ENCODE measurements at regions not wholly inside any gene's neighbourhood (a gene's known extent, or its start where the extent isn't known, plus 50 kb on each side); places are given as distances from the start of the nearest gene placed in this dataset.
"Not testable (repeated sequence)": the region's sequence is repeated elsewhere in the genome, so short reads cannot be mapped to it uniquely, and the experiment has no call there.

DNA sequence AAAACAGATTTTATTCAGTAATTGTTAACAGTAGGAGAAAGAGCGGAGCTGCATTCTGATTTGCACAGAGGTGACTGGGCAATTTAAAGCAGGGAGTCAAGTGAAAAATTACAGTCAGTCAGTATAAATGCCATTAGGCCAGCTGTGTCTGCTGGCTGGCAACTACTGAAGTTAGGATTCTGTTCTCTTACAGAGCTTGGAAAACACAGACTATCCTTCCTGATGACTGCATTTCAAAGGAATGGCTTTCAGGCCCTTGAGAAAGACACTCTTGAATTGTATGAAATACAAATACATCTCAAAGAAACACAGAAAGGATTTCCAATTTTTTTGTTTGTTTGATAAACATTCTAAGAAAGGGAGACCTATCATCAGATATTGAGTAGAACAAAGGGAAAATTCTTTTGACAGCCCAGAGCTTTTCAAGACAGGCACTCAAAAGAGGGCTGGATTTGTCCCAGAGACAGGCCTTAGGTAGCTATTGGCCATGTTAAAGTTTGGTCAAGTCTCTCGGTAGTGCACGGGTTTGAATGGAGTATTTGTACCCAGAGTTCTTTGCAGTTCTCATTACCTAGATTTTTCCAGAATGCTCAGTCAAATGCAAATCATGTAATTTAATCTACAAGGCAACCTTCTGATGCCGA is 551.2 kb upstream of the CCDC54 start:
- in situ Hi-C loops (cut with MboI; ENCODE audit: low sequenced_read_pairs): no loop called here

DNA sequence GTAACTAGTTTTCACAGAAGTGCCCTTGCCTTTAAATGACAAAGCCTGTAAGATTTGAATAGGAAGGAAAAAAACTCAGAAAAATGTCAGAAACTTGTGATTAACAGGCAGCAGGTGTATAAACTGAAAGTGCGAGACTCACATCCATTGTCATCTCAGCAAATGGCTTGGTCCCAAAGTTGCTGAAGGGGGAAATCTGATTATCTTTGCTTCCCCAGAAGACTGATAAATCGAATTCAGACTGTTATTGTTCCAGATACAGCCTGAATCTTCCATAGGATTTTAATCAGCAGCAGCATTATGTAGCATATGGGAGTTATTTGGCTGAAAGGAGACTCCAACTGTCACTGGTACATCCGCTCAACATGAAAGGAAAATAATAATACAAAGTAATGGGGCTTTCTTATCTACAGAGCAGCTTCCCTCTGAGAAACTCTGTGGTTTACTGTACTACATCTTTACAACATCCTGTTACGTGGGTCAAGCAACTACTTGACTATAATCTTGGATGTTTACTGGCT is 550.4 kb upstream of the CCDC54 start:
- in situ Hi-C loops (cut with MboI; ENCODE audit: low sequenced_read_pairs): no loop called here

DNA sequence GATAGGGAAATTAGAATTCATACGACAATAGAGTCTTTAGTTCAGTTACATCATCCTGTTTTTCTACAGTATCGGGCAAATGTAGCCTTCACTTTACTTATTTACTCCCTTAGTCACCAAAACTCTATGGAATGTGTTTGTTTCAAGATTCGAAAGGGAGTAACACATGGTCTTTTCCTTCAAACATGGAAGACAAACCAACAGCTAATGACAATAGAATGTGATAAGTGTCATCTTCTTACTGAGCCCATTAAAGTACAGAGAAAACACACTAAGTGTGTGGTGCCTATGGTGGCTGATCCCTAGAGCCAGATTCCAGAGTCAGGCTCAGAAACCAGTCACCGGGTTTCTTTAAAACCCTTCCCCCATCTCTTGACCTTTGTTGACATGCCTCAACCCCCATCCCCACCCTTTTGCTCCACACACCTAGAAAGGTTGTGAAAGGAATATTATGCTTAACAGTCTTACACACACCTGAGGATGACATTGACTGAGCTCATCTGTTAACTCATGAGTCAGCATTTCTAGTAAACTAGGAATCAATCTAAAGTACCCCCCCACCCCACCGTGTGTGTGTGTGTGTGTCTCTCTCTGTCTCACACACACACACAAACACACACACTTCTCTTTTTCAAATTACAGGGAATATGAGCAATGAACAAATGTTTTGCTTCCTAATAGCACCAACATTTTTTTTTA is 549.6 kb upstream of the CCDC54 start:
- in situ Hi-C loops (cut with MboI; ENCODE audit: low sequenced_read_pairs): no loop called here

DNA sequence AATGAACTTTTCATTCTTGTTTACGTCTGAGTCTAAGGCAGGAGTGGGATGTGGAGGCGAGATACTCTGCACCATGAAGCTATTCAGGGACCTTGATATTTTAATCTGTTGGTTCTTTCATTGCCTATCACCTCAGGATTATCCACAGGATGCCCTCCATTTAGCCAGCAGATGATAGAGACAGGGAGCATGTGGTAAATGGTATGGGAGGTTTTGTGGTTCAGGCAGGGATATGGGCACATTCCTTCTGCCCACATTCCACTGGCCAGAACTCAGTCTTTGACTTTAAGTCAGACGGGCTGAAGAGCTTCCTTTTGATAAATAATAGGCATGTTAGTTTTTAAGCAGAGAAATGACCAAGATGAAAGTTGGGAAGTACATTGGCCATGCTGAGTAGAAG is 548.0 kb upstream of the CCDC54 start:
- in situ Hi-C loops (cut with MboI; ENCODE audit: low sequenced_read_pairs): no loop called here

DNA sequence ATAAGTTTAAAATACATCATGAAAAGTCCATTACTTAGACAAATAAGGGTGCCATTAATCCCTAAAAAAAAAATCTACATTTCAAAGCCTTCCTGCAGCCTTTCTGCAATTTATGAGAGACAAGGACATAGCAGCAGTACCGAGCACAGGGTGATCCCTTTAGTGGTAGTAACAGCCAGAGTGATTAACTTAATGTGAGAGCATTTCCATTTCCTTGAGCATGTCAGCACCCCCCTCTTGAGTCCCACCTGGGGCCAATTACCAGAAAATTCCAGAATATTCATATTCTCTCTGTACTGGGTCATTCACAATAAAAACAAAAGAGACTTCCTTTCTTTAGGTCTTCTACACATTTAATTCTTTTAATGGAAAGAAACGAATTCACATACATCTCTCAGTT is 546.9 kb upstream of the CCDC54 start:
- in situ Hi-C loops (cut with MboI; ENCODE audit: low sequenced_read_pairs): no loop called here

DNA sequence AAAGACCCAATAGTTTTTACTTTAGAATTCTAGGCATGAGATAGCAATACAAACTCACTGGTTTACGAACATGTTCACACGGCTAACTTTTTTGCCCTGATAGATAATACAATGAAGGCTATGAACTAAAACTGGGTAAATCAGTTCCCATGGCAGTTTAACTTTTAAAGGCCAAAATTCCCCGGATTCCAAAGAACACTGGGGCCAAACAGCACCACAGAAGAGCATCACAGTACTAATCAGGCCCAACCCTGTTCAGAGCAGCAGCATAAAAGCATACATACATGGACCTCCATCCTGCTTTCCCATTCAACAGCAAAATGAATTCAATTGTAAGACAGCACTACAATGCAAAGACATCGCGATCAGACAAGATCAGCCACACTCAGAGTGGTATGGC is 540.3 kb upstream of the CCDC54 start:
- in situ Hi-C loops (cut with MboI; ENCODE audit: low sequenced_read_pairs): no loop called here

DNA sequence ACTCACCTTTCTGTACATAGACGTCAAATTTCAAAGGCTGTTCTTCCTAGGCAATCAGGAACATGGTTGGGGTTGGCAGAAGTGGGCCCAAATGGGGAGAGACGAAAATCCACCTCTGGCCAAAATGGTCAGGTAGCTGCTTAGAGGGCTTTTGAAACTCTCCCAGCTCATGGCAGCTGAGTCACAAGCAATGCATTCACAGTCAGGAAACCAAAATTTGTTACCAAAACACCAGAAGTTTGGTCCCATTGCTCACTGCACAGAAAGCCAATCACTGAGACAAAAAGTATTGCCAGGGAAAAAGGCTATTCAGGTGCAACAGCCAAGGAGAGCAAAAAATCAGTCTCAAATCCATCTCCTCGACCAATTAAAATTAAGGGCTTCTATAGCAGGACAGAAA is 539.6 kb upstream of the CCDC54 start:
- in situ Hi-C loops (cut with MboI; ENCODE audit: low sequenced_read_pairs): no loop called here

DNA sequence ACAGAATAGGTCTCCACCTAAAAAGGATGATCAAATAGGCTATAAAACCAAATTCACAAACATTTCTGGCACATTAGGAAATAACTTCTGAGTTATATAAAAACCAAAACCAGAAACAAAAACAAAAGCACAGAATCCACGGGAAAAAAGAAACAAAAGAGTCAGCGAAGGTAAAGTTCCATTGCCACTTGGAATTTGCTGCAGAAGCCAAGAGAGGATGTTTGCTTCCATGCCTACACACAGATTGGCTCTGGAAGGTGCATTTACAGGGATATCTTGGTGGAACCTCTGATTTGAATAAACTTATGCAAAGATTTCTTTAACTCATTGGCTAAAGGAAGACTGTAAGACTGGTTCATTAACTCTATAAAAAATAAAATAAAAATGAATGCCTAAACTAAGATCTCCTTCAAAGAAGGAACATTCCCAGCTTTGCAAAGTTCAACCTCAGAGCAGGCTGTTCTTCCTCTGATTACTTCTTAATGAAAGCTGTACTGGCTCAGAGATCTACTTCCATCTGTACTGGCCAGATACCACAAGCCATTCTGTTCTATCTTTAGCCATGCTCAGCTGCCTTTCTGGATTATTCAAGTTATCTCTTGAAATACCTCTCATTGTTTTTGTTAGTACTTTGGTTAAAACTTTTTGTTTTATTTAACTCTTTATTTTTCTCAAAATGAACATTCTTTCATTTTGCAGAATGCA is 537.5 kb upstream of the CCDC54 start:
- in situ Hi-C loops (cut with MboI; ENCODE audit: low sequenced_read_pairs): no loop called here

DNA sequence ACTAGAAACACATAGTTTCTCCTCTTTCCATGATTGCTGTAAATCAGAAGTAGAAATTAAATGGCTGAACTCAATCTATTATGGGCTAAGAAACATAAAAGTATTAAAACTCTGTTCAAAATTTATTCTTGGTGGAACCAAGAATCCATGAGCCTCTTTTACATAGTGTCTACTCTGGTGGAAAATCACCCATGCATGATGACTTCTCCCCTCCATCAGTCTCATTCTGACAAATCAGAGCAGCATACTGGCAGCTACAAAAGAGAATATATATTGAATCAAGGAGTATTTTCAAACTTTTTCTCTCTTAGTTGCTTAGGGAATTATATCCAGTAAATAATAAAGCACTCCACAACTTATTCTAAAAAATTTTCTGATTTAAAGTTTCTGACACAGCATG is 536.9 kb upstream of the CCDC54 start:
- in situ Hi-C loops (cut with MboI; ENCODE audit: low sequenced_read_pairs): no loop called here

DNA sequence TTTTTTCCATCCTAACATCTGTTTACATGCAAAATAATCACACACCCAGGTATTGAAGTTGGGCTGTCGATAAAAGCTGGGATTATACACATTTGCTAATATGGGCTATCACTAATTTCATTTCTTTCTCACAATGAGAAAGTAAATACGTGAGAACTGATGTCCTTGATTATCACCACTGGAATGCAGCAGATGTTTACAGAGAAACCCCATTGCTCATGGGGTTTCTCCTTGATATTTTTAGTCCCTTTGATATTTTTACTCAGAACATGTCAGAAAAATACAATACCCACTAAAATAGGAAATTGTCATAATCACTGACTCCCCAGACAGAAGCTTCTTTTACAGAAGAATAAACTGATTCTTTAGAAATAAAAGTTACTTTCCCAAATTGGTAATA is 535.1 kb upstream of the CCDC54 start:
- in situ Hi-C loops (cut with MboI; ENCODE audit: low sequenced_read_pairs): no loop called here

DNA sequence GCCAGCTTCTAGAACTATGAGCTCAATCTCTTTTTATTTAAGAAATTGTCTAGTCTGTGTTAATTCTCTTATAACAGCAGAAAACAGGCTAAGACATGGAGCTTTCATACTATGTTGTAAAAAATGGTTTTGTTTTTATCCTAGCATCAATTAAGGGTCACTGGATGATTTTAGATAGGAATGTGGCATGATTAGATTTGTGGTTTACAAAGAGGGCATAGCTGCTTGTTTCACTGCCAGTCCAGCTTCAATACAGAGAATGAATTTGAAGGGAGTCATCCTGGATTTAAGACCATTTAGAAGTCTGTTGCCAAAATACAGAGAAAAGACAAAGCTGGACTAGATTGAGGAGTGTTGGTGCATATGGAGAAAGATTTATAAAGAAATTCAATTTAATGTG is 532.6 kb upstream of the CCDC54 start:
- in situ Hi-C loops (cut with MboI; ENCODE audit: low sequenced_read_pairs): no loop called here

DNA sequence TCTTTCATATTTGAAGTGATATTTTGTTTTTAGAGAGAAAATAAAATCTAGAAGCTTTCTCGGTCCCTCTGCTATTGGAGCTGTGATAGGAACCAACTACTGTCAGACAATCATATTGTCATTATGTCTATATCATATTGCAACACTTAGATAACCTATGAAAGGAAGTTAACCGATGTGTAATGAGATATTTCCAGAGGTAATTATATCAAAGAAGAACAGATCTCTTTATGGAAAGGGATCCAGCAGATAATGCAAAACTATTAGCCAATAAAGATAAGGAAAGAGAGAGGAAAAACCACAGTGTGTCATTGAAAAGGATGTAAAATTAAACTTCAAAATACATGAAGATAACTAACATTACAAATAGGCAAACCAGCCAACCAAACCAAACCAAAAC is 529.1 kb upstream of the CCDC54 start:
- in situ Hi-C loops (cut with MboI; ENCODE audit: low sequenced_read_pairs): no loop called here

DNA sequence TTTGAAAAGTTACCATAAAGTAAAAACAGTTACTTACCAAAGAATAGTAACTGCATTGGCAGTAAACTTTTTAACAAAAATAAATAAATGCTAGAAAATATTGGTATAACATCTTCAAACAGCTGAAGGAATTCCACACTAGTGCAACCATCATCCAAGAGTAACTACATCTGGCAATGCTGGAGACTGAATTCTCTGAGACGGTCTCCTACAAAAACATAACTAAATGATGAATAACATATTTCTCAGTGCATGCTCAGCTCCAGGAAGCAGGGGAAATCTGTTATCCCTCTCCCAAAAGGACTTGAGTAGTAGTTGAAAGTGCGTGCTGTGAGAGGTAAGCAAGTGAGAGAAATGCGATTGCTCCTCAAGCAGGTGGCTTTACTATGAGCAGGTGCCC is 526.8 kb upstream of the CCDC54 start:
- in situ Hi-C loops (cut with MboI; ENCODE audit: low sequenced_read_pairs): no loop called here

DNA sequence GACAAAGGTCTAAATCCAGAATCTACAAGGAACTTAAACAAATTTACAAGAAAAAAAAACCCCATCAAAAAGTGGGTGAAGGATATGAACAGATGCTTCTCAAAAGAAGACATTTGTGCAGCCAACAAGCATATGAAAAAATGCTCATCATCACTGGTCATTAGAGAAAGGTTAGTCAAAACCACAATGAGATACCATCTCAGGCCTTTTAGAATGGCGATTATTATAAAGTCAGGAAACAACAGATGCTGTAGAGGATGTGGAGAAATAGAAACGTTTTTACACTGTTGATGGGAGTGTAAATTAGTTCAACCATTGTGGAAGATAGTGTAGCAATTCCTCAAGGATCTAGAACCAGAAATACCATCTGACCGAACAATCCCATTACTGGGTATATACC is 518.9 kb upstream of the CCDC54 start:
- in situ Hi-C loops (cut with MboI; ENCODE audit: low sequenced_read_pairs): not testable (repeated sequence)

DNA sequence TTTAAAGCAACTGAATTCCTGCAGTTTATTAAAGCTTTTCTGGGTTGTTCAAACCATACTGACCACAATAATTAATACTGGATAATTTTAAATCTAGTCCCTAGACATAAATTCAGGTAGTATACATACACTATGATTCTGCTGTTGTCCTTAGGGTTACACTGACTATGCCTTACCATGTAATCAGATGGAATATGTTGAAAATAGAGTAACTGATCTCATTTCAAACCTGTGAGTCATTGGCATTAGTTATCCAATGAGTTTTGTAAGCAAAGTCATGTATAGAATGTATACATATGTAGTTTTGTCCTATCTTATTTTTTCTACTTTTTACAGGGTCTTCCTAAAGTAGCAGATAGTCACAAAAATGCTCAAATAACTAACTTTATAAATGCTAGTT is 517.1 kb upstream of the CCDC54 start:
- in situ Hi-C loops (cut with MboI; ENCODE audit: low sequenced_read_pairs): no loop called here

DNA sequence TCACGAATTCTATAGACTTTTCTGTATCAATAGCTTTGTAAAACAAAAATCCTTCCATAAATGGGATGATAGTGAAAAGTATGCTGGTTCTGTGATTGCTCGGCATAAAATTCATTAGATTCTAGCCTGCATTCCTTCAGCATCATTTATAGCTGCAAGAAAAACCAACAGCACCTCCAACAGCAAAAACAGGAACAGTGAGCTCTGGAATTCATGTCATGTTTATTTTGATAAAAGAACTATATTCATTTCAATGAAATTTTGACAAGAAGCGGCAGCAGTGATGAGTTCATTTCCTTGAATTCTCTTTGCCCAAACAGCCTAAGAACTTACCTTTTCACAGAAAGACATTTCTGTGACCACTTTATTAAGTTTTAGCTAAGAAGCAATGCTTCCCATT is 515.2 kb upstream of the CCDC54 start:
- in situ Hi-C loops (cut with MboI; ENCODE audit: low sequenced_read_pairs): no loop called here

DNA sequence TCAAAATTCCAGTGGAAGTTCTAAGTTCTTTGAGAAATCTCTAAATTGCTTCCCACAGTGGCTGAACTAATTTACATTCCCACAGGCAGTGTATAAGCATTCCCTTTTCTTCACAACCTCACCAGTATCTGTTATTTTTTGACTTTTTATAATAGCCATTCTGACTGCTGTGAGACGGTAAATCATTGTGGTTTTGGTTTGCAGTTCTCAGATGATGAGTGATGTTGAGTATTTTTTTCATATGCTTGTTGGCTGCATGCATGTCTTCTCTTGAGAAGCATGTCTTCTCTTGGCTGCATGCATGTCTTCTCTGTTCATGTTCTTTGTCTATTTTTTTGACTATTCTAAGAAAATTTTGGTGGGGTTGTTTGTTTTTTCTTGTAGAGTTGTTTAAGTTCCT is 499.6 kb upstream of the CCDC54 start:
- in situ Hi-C loops (cut with MboI; ENCODE audit: low sequenced_read_pairs): no loop called here

DNA sequence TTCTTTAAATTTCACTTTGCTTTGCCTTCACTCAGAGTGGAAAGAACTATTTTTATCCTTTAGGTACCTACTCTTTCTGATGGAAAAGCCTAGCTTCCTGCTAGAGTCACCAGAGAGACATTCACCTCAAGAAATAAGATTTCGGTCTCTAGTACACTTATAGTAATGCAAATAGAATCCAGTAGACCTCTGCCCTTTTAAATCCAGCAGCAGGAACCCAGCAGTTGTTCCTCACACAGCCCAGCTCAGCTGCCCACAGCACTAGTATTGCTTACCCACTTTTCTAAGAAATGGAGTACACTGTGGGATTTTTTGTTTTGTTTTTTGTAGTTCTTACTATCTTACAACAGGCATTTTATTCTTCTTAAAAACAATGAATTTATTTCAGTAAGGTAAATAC is 497.0 kb upstream of the CCDC54 start:
- in situ Hi-C loops (cut with MboI; ENCODE audit: low sequenced_read_pairs): no loop called here

DNA sequence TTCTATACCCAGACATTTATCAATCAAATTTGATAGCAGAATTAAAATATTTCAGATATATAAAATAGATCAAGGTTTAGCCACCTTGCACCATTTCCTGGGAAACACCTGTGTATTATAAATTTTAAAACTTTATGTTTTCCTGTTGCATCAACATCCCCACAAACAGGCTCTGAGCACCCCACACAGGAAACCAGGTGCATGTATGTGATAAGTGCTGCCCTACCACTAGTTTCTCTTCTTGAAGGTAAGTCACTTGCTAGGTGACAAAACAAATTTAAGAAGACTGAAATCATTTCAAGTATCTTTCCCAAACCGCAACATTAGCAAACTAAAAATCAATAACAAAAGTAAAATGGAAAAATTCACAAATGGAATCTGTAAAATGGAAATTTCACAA is 496.1 kb upstream of the CCDC54 start:
- in situ Hi-C loops (cut with MboI; ENCODE audit: low sequenced_read_pairs): no loop called here

DNA sequence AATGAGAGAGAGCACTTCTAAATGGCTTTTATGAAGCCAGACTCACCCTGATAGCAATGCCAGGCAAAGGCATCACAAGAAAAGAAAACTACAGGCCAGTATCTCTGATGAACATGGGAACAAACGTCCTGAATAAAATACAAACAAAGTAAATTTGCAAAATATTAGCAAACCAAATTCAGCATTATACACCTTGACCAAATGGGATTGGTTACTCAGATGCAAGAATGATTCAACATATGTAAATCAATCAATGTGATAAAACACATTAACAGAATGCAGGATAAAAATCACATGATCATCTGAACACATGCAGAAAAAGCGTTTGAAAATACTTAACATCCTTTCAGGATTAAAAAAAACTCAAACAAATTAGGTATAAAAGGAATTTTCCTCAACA is 494.9 kb upstream of the CCDC54 start:
- in situ Hi-C loops (cut with MboI; ENCODE audit: low sequenced_read_pairs): no loop called here

DNA sequence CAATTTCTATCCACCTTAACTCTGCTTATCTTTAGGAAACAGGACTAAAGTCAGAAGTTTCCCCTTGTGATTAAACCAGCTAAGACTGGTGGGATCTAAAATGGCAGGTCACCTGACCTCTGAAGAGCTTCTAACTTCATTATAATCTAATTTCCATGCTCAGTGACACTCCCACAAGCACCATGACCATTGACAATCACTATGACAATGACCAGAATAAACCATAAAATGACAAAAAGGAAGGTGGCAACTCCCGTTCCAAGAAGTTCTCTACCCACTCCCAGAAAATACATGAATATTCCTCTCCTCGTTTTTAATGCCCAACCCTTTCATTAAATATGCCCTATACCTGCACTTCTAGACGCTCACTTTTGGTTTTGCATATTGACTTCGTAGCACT is 471.2 kb upstream of the CCDC54 start:
- in situ Hi-C loops (cut with MboI; ENCODE audit: low sequenced_read_pairs): no loop called here

Data from HL-60/S4 treated with retinoic acid at 250 ng/mL for 4 days and 3 days (cell line).